Chondrocyte (in vitro differentiated cells): ENCODE measurements at regions not wholly inside any gene's neighbourhood (a gene's known extent, or its start where the extent isn't known, plus 50 kb on each side); places are given as distances from the start of the nearest gene placed in this dataset.

Experiments used
- DNase-seq: peaks from one replicate; pipeline ENCODE4 v3.0.0; 2021; ENCODE audit warnings: mixed read lengths, low spot score
- H3K27ac Mint-ChIP-seq: one replicate; pipeline ENCODE4 v1.8.0; 2021; ENCODE audit warnings: mild to moderate bottlenecking, moderate library complexity, mixed read lengths; ENCODE audit not compliant: unreplicated experiment
- H3K27me3 Mint-ChIP-seq: 2 replicates; pipeline ENCODE4 v1.8.0; 2021; ENCODE audit warnings: low read depth, mixed read lengths
- H3K36me3 Mint-ChIP-seq: 2 replicates; pipeline ENCODE4 v1.8.0; 2021; ENCODE audit warnings: low read depth, mixed read lengths
- H3K4me1 Mint-ChIP-seq: 2 replicates; pipeline ENCODE4 v1.8.0; 2021; ENCODE audit warnings: low read depth, mild to moderate bottlenecking, mixed read lengths
- H3K4me3 Mint-ChIP-seq: one replicate; pipeline ENCODE4 v1.8.0; 2021; ENCODE audit warnings: mild to moderate bottlenecking, moderate library complexity, mixed read lengths; ENCODE audit not compliant: unreplicated experiment
- H3K9me3 Mint-ChIP-seq: 2 replicates; pipeline ENCODE4 v1.8.0; 2021; ENCODE audit warnings: low read depth, mixed read lengths
- CTCF ChIP-seq: fragments of 200-600 bp; sonication (generic); IDR thresholded peaks from 2 replicates; pipeline ENCODE4 v1.5.0; 2021; ENCODE audit warnings: antibody characterized with exemption, mild to moderate bottlenecking, moderate library complexity

- H3K27ac Mint-ChIP-seq = no peak overlapping the region
- no peak for TF ChIP-seq CTCF
- no peak for DNase-seq
- H3K27me3 Mint-ChIP-seq = peaks cover 1% of the 10 kb centered on the region
- H3K4me1 Mint-ChIP-seq = no peaks in the 10 kb centered on the region
- no peak overlapping the region for H3K4me3 Mint-ChIP-seq
- H3K36me3 Mint-ChIP-seq = no peaks in the 10 kb centered on the region
- H3K9me3 Mint-ChIP-seq = no peaks in the 10 kb centered on the region
Measured at GRCh38 chr4:18570370-18570769, 548.8 kb upstream of the LCORL start.

- H3K27ac Mint-ChIP-seq = no peak overlapping the region
- no peaks in the 10 kb centered on the region for H3K36me3 Mint-ChIP-seq
- peak; percentile 57 for TF ChIP-seq CTCF
- H3K9me3 Mint-ChIP-seq = peaks cover 2% of the 10 kb centered on the region
- H3K4me1 Mint-ChIP-seq = no peaks in the 10 kb centered on the region
- no peak overlapping the region for H3K4me3 Mint-ChIP-seq
- DNase-seq = no peak
- H3K27me3 Mint-ChIP-seq = peaks cover 1% of the 10 kb centered on the region
Measured at GRCh38 chr4:18568600-18568999, 547.0 kb upstream of the LCORL start.

GRCh38 chr4:18566970-18567799 lies 545.6 kb upstream of the LCORL start:
- Mint-ChIP-seq H3K4me3 (no peak overlapping the region), H3K27ac (no peak overlapping the region)

GRCh38 chr4:18559492-18559891 lies 537.9 kb upstream of the LCORL start:
- DNase-seq = no peak
- no peaks in the 10 kb centered on the region for H3K4me1 Mint-ChIP-seq
- TF ChIP-seq CTCF = no peak

More at GRCh38 chr4:18566970-18567799, 545.6 kb upstream of the LCORL start:
- H3K36me3 Mint-ChIP-seq = no peaks in the 10 kb centered on the region
- TF ChIP-seq CTCF = no peak
- no peak for DNase-seq
- H3K9me3 Mint-ChIP-seq = peaks cover 12% of the 10 kb centered on the region
- no peaks in the 10 kb centered on the region for H3K4me1 Mint-ChIP-seq
- peaks cover 1% of the 10 kb centered on the region for H3K27me3 Mint-ChIP-seq

GRCh38 chr4:18556402-18556801 lies 534.8 kb upstream of the LCORL start:
- no peak overlapping the region for H3K27ac Mint-ChIP-seq
- no peaks in the 10 kb centered on the region for H3K4me1 Mint-ChIP-seq
- H3K4me3 Mint-ChIP-seq = no peak overlapping the region
- no peaks in the 10 kb centered on the region for H3K36me3 Mint-ChIP-seq
- TF ChIP-seq CTCF = no peak
- H3K9me3 Mint-ChIP-seq = peaks cover 7% of the 10 kb centered on the region
- no peak for DNase-seq
- no peaks in the 10 kb centered on the region for H3K27me3 Mint-ChIP-seq

More at GRCh38 chr4:18559492-18559891, 537.9 kb upstream of the LCORL start:
- no peaks in the 10 kb centered on the region for H3K36me3 Mint-ChIP-seq
- peaks cover 25% of the 10 kb centered on the region for H3K9me3 Mint-ChIP-seq
- no peak overlapping the region for H3K27ac Mint-ChIP-seq
- no peak overlapping the region for H3K4me3 Mint-ChIP-seq
- no peaks in the 10 kb centered on the region for H3K27me3 Mint-ChIP-seq
